Spleen (tissue), 11 donors: ENCODE measurements at regions not wholly inside any gene's neighbourhood (a gene's known extent, or its start where the extent isn't known, plus 50 kb on each side); places are given as distances from the start of the nearest gene placed in this dataset.

ENCODE experiments used
- DNase-seq: peaks from one replicate; pipeline ENCODE4 v3.0.0-alpha.2; 2020
- H3K27ac ChIP-seq, 8 donors: fragments of 200-600 bp; sonication (generic) in 7 of 8; 1 replicate in 4 of 8; 2 replicates in 4 of 8; pipeline versions ENCODE4 v1.5.0 to v1.8.0; 2016 to 2021; ENCODE audit warnings: inconsistent platforms in 4 of 8, mild to moderate bottlenecking in 4 of 8, moderate library complexity in 1 of 8
- H3K27me3 ChIP-seq, 7 donors: fragments of 200-600 bp; sonication (generic) in 6 of 7; replicated peaks in 1 of 7; 1 replicate in 4 of 7; 2 replicates in 3 of 7; pipeline versions ENCODE4 v1.5.0 to v1.8.0; 2016 to 2021; ENCODE audit warnings: inconsistent platforms in 3 of 7, mild to moderate bottlenecking in 1 of 7
- H3K36me3 ChIP-seq, 6 donors: fragments of 200-600 bp; sonication (generic) in 5 of 6; 1 replicate in 4 of 6; 2 replicates in 2 of 6; pipeline versions ENCODE4 v1.5.0 to v1.8.0; 2016 to 2021; ENCODE audit warnings: inconsistent platforms in 2 of 6
- H3K4me1 ChIP-seq, 6 donors: fragments of 200-600 bp; sonication (generic) in 5 of 6; 1 replicate in 3 of 6; 2 replicates in 3 of 6; pipeline versions ENCODE4 v1.5.0 to v1.8.0; 2016 to 2021; ENCODE audit warnings: inconsistent platforms in 3 of 6
- H3K4me3 ChIP-seq, 8 donors: fragments of 200-600 bp; sonication (generic) in 7 of 8; 1 replicate in 4 of 8; 2 replicates in 4 of 8; pipeline versions ENCODE4 v1.5.0 to v1.8.0; 2016 to 2021; ENCODE audit warnings: inconsistent platforms in 4 of 8, mild to moderate bottlenecking in 4 of 8, moderate library complexity in 2 of 8
- H3K9me3 ChIP-seq, 8 donors: fragments of 200-600 bp; sonication (generic) in 7 of 8; 1 replicate in 4 of 8; 2 replicates in 4 of 8; pipeline versions ENCODE4 v1.5.0 to v1.8.0; 2016 to 2021; ENCODE audit warnings: inconsistent platforms in 4 of 8
- CTCF ChIP-seq, 11 experiments: fragments of 200-600 bp in 7 of 11; fragments of 450-650 bp in 4 of 11; sonication (generic) in 4 of 11; IDR thresholded peaks in 8 of 11; conservative IDR thresholded peaks in 3 of 11; 1 replicate in 7 of 11; 2 replicates in 4 of 11; pipeline versions ENCODE4 v1.4.0 to v1.8.0; 2016 to 2021; ENCODE audit warnings: antibody characterized with exemption in 11 of 11, inconsistent platforms in 4 of 11, mild to moderate bottlenecking in 1 of 11
- POLR2A ChIP-seq, 3 donors: fragments of 450-650 bp; IDR thresholded peaks; one replicate each; pipeline ENCODE4 v1.5.1; 2017; ENCODE audit warnings: antibody characterized with exemption in 3 of 3, mild to moderate bottlenecking in 1 of 3
- POLR2AphosphoS5 ChIP-seq, 3 donors: sonication (generic); formaldehyde crosslinking; IDR thresholded peaks; one replicate each; pipeline ENCODE4 v1.5.1; 2017; ENCODE audit warnings: antibody characterized with exemption in 3 of 3
- WGBS, 5 donors: extraction: QIAGEN DNeasy Blood & Tissue Kit in 3 of 5; methylation state at CpG; one replicate each; pipeline versions ENCODE4 v1.1.5 to v1.1.7; 2013 to 2018; 5-methylcytosine and 5-hydroxymethylcytosine counted together
- intact Hi-C: fragments of 100-400 bp; cut with DNase I; formaldehyde crosslinking; loops from one replicate; pipeline ENCODE4 v1.15.0; 2023; ENCODE audit warnings: low total_unique reads
- donor health status: healthy with polysubstance abuse.
- donor health status: DM: no; HTN: no; CAD: no; lungs with moderate emphysema.
- donor health status: DM: no; HTN: no; CAD: no.
- donor health status: Bipolar disorder and iron deficiency.
- donor health status: healthy.
- donor health status: DM: no; HTN: no; CAD: no.
- donor health status: DM: yes; HTN: yes; CAD: no.

GRCh38 chr6:164415832-164416563 lies 893.4 kb downstream of the C6orf118 start:
- peak overlapping the region in 2 of 8 donors; percentile 7 to 31 for H3K4me3 ChIP-seq
- H3K9me3 ChIP-seq: peaks cover 0 to 8% (median 0%) of the 10 kb centered on the region in 8 donors
- H3K27me3 ChIP-seq: no peaks in the 10 kb centered on the region
- peak overlapping the region in 5 of 8 donors; percentile 10 to 40 (median 37) for H3K27ac ChIP-seq
- 26 to 38% (median 31%) methylated on average over 7 of the region's 7 CpGs for WGBS, 5 donors
- no peak for DNase-seq
- intact Hi-C loops: no loop called here
- no peaks in the 10 kb centered on the region for H3K36me3 ChIP-seq
- TF ChIP-seq CTCF (IDR thresholded peaks at IDR 0.05 in 8 of 11, conservative IDR thresholded peaks at IDR 0.05 in 3 of 11): no peak
- no peak for TF ChIP-seq POLR2A (IDR thresholded peaks at IDR 0.05)
- TF ChIP-seq POLR2AphosphoS5 (IDR thresholded peaks at IDR 0.05): no peak
- no peaks in the 10 kb centered on the region for H3K4me1 ChIP-seq

GRCh38 chr6:164414695-164415094 lies 894.7 kb downstream of the C6orf118 start:
- intact Hi-C loops: no loop called here
- 73 to 85% (median 82%) methylated on average over 3 of the region's 3 CpGs for WGBS, 5 donors
- DNase-seq: no peak

GRCh38 chr6:164412566-164412965 lies 896.8 kb downstream of the C6orf118 start:
- no peak overlapping the region for H3K27ac ChIP-seq
- peaks cover 0 to 6% (median 0%) of the 10 kb centered on the region in 8 donors for H3K9me3 ChIP-seq
- TF ChIP-seq CTCF (IDR thresholded peaks at IDR 0.05 in 8 of 11, conservative IDR thresholded peaks at IDR 0.05 in 3 of 11) (no peak), POLR2AphosphoS5 (IDR thresholded peaks at IDR 0.05) (no peak), POLR2A (IDR thresholded peaks at IDR 0.05) (no peak)
- no peaks in the 10 kb centered on the region for H3K27me3 ChIP-seq
- no peak overlapping the region for H3K4me3 ChIP-seq
- no peak for DNase-seq
- 69 to 84% (median 78%) methylated on average over 2 of the region's 2 CpGs for WGBS, 5 donors
- H3K36me3 ChIP-seq: no peaks in the 10 kb centered on the region
- H3K4me1 ChIP-seq: no peaks in the 10 kb centered on the region
- intact Hi-C loops: no loop called here

More at GRCh38 chr6:164414695-164415094, 894.7 kb downstream of the C6orf118 start:
- TF ChIP-seq POLR2AphosphoS5 (IDR thresholded peaks at IDR 0.05) (no peak), POLR2A (IDR thresholded peaks at IDR 0.05) (no peak), CTCF (IDR thresholded peaks at IDR 0.05 in 8 of 11, conservative IDR thresholded peaks at IDR 0.05 in 3 of 11) (no peak)
- H3K27me3 ChIP-seq: no peaks in the 10 kb centered on the region
- H3K9me3 ChIP-seq: peaks cover 0 to 1% (median 0%) of the 10 kb centered on the region in 8 donors
- H3K4me1 ChIP-seq: no peaks in the 10 kb centered on the region
- no peaks in the 10 kb centered on the region for H3K36me3 ChIP-seq
- no peak overlapping the region for H3K27ac ChIP-seq
- no peak overlapping the region for H3K4me3 ChIP-seq

- Histone ChIP-seq H3K36me3 (no peaks in the 10 kb centered on the region), H3K4me3 (no peak overlapping the region), H3K9me3 (peaks cover 0 to 10% (median 0%) of the 10 kb centered on the region in 8 donors), H3K27ac (no peak overlapping the region), H3K4me1 (no peaks in the 10 kb centered on the region), H3K27me3 (no peaks in the 10 kb centered on the region)
- intact Hi-C loops: no loop called here
- 78 to 92% (median 90%) methylated on average over 5 of the region's 5 CpGs for WGBS, 5 donors
- TF ChIP-seq CTCF (IDR thresholded peaks at IDR 0.05 in 8 of 11, conservative IDR thresholded peaks at IDR 0.05 in 3 of 11) (no peak), POLR2AphosphoS5 (IDR thresholded peaks at IDR 0.05) (no peak), POLR2A (IDR thresholded peaks at IDR 0.05) (no peak)
- DNase-seq: no peak
Measured at GRCh38 chr6:164410017-164410416, 899.4 kb downstream of the C6orf118 start.
